OCI-LY7 (cell line): ENCODE measurements at regions not wholly inside any gene's neighbourhood (a gene's known extent, or its start where the extent isn't known, plus 50 kb on each side); places are given as distances from the start of the nearest gene placed in this dataset.

Experiments
- CTCF ChIP-seq: fragments of 200-600 bp; sonication (generic); conservative IDR thresholded peaks from 2 replicates; pipeline ENCODE4 v1.5.1; 2014; ENCODE audit warnings: mild to moderate bottlenecking, antibody characterized with exemption, low read length, moderate library complexity, mixed read lengths
- EZH2phosphoT487 ChIP-seq: fragments of 200-600 bp; sonication (generic); IDR thresholded peaks from 2 replicates; pipeline ENCODE4 v1.6.1; 2018; ENCODE audit warnings: low read depth, borderline replicate concordance, mild to moderate bottlenecking, mixed run types, antibody characterized with exemption, low read length, moderate library complexity, mixed read lengths

GRCh38 chr1:115496904-115497527, 144.8 kb upstream of the VANGL1 start:
- TF ChIP-seq EZH2phosphoT487: no peak
- no peak for TF ChIP-seq CTCF
